ENCODE measurements at regions not wholly inside any gene's neighbourhood (a gene's known extent, or its start where the extent isn't known, plus 50 kb on each side); places are given as distances from the start of the nearest gene placed in this dataset.

GRCh38 chr4:31539284-31540069, 819.3 kb downstream of the PCDH7 start:
- TF ChIP-seq, protein P1, sequence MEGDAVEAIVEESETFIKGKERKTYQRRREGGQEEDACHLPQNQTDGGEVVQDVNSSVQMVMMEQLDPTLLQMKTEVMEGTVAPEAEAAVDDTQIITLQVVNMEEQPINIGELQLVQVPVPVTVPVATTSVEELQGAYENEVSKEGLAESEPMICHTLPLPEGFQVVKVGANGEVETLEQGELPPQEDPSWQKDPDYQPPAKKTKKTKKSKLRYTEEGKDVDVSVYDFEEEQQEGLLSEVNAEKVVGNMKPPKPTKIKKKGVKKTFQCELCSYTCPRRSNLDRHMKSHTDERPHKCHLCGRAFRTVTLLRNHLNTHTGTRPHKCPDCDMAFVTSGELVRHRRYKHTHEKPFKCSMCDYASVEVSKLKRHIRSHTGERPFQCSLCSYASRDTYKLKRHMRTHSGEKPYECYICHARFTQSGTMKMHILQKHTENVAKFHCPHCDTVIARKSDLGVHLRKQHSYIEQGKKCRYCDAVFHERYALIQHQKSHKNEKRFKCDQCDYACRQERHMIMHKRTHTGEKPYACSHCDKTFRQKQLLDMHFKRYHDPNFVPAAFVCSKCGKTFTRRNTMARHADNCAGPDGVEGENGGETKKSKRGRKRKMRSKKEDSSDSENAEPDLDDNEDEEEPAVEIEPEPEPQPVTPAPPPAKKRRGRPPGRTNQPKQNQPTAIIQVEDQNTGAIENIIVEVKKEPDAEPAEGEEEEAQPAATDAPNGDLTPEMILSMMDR (conservative IDR thresholded peaks at IDR 0.05; ENCODE audit: low read depth, low read length) = no peak
- no peak for TF ChIP-seq EZH2 (IDR thresholded peaks at IDR 0.05; ENCODE audit: borderline replicate concordance, low read depth, low read length, poor library complexity, severe bottlenecking)
